SH-SY5Y (cell line): ENCODE measurements at regions not wholly inside any gene's neighbourhood (a gene's known extent, or its start where the extent isn't known, plus 50 kb on each side); places are given as distances from the start of the nearest gene placed in this dataset.

Experiments
- GATA2 ChIP-seq: IDR thresholded peaks from 2 replicates; pipeline ENCODE4 v1.6.1; 2011; ENCODE audit warnings: mild to moderate bottlenecking, low read depth, low read length
- GATA3 ChIP-seq: IDR thresholded peaks from 2 replicates; pipeline ENCODE4 v1.6.1; 2011; ENCODE audit warnings: low read depth, mild to moderate bottlenecking, low read length, moderate library complexity

DNA sequence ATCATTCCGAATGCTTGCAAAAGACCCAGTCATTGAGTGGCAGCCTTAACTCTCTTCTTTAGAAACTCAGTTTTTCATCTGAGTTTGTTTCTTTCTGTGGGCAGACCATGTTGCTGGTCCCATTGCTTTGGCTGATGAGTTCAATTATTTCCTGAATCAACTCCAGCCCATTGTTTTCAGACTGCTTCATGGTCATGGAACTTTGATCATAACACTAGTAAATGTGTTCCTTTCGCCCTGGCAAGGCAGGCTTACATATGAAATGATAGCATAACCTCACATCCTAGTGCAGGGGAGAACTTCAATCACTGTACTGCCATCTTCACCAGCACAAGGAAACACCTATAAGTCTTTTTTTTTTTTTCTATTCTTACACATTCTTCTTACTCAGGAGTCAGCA, 50.0 kb upstream of the DUSP10 start:
- TF ChIP-seq GATA2 (no peak), GATA3 (no peak)
